ENCODE measurements at regions not wholly inside any gene's neighbourhood (a gene's known extent, or its start where the extent isn't known, plus 50 kb on each side); places are given as distances from the start of the nearest gene placed in this dataset.

DNA sequence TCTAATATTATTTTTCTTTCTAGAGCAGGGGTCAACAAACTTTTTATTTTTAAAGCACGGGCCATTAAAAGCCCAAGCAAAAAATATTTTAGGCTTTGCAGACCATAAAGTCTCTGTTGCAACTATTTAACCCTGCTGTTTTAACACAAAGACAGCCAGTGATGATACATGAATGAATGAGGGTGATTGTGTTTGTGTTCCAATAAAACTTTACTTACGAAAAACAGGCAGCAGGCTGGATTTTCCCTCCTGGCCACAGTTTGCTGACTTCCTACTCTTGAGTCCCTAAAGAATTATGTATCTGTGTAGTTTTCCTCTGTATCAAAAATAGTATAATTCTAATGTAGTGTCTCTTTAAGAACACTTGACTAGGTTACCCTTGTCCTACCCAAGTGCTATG is 402.0 kb downstream of the ADCYAP1 start:
- TF ChIP-seq BHLHE40 (IDR thresholded peaks at IDR 0.05; ENCODE audit: borderline replicate concordance) (no peak), LEF1 (IDR thresholded peaks at IDR 0.05; ENCODE audit: borderline replicate concordance) (no peak)

Data from HEK293T (cell line).